ENCODE measurements at regions not wholly inside any gene's neighbourhood (a gene's known extent, or its start where the extent isn't known, plus 50 kb on each side); places are given as distances from the start of the nearest gene placed in this dataset.
A peak's percentile ranks its signal among the peaks of the same experiment; 100 is the strongest.

DNA sequence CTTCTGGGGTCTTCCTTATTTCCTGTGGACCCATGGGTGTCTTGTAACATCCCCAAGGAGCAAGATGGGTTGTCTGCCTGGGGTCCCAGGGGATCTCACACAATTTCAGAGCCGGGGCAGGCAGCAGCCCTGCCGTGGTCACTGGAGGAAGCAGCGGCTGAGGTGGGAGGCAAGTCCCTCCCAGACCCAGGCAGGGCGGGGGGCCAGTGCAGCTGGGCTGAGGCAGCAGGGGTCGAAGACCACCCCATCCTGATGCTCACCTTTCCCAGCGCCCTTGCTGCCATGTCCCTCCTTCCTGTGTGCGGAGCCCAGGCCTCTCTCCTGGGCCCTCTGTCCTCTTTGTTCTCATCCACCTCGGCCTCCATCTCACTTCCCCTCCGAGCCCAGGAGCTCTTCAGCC is 583.0 kb upstream of the COBL start:
- Histone ChIP-seq H3K4me3 (no peak overlapping the region), H3K27me3 (no peaks in the 10 kb centered on the region), H3K9me3 (no peaks in the 10 kb centered on the region), H3K27ac (no peak overlapping the region), H3K36me3 (no peaks in the 10 kb centered on the region), H3K4me1 (no peaks in the 10 kb centered on the region)
- intact Hi-C loops (cut with DNase I) = no loop called here
- DNase-seq (no peak), ATAC-seq (peak in 1 of 4 donors; percentile 43)
- WGBS (ENCODE audit: insufficient coverage, low coverage, low lambda C conversion rate, missing lambda C conversion rate) = no CpG with 5 or more reads among the region's 9 CpGs
- TF ChIP-seq CTCF (IDR thresholded peaks at IDR 0.05) = no peak
- no peak for TF ChIP-seq POLR2A (IDR thresholded peaks at IDR 0.05)

- ATAC-seq (no peak), DNase-seq (no peak)
- no peaks in the 10 kb centered on the region for H3K9me3 ChIP-seq
- WGBS (ENCODE audit: insufficient coverage, low coverage, low lambda C conversion rate, missing lambda C conversion rate) = 69% methylated on average over 1 of the region's 1 CpG
- no peaks in the 10 kb centered on the region for H3K36me3 ChIP-seq
- H3K4me3 ChIP-seq = no peak overlapping the region
- no peak for TF ChIP-seq CTCF (IDR thresholded peaks at IDR 0.05)
- TF ChIP-seq POLR2A (IDR thresholded peaks at IDR 0.05) = no peak
- no peaks in the 10 kb centered on the region for H3K4me1 ChIP-seq
- intact Hi-C loops (cut with DNase I) = no loop called here
- no peak overlapping the region for H3K27ac ChIP-seq
- no peaks in the 10 kb centered on the region for H3K27me3 ChIP-seq
Observed at GRCh38 chr7:51882412-51882811, 565.8 kb upstream of the COBL start.

- intact Hi-C loops (cut with DNase I) = no loop called here
- Histone ChIP-seq H3K27me3 (no peaks in the 10 kb centered on the region), H3K4me3 (no peak overlapping the region), H3K36me3 (no peaks in the 10 kb centered on the region), H3K27ac (no peak overlapping the region), H3K4me1 (no peaks in the 10 kb centered on the region), H3K9me3 (no peaks in the 10 kb centered on the region)
- ATAC-seq (no peak), DNase-seq (no peak)
- TF ChIP-seq POLR2A (IDR thresholded peaks at IDR 0.05) (no peak), CTCF (IDR thresholded peaks at IDR 0.05) (no peak)
- 42% methylated on average over 2 of the region's 2 CpGs for WGBS (ENCODE audit: insufficient coverage, low coverage, low lambda C conversion rate, missing lambda C conversion rate)
Observed at GRCh38 chr7:51881309-51881708, 564.7 kb upstream of the COBL start.

DNA sequence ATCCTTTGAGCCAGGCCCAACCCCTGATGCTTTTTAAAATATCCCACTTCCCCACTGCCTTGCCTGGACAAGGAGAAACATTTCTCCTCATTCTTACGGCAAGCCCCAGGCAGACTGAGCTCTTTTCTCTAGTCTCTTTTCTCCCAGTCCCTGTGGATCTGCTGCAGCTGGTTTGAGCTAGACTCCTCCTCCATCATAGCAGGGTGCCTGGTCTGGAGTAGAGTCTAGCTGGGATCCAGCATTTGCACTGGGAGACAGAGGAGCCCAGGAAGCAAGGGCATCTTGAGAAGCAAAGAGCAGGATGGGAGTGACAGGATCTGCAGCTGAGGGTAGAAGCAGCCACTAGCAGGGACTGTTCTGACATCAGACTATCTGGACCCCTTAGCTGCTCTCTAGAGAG is 562.3 kb upstream of the COBL start:
- no peak overlapping the region for H3K4me3 ChIP-seq

More for the DNA sequence above, 562.3 kb upstream of the COBL start:
- DNase-seq (no peak), ATAC-seq (no peak)
- WGBS (ENCODE audit: insufficient coverage, low coverage, low lambda C conversion rate, missing lambda C conversion rate) = 67% methylated on average over 1 of the region's 1 CpG
- Histone ChIP-seq H3K9me3 (no peaks in the 10 kb centered on the region), H3K36me3 (no peaks in the 10 kb centered on the region), H3K27me3 (no peaks in the 10 kb centered on the region), H3K27ac (no peak overlapping the region), H3K4me1 (no peaks in the 10 kb centered on the region)
- intact Hi-C loops (cut with DNase I) = no loop called here
- TF ChIP-seq POLR2A (IDR thresholded peaks at IDR 0.05) (no peak), CTCF (IDR thresholded peaks at IDR 0.05) (no peak)

Measured in right lobe of liver (tissue), 6 donors.